ENCODE measurements at regions not wholly inside any gene's neighbourhood (a gene's known extent, or its start where the extent isn't known, plus 50 kb on each side); places are given as distances from the start of the nearest gene placed in this dataset.
"Not testable (repeated sequence)": the region's sequence is repeated elsewhere in the genome, so short reads cannot be mapped to it uniquely, and the experiment has no call there.

DNA sequence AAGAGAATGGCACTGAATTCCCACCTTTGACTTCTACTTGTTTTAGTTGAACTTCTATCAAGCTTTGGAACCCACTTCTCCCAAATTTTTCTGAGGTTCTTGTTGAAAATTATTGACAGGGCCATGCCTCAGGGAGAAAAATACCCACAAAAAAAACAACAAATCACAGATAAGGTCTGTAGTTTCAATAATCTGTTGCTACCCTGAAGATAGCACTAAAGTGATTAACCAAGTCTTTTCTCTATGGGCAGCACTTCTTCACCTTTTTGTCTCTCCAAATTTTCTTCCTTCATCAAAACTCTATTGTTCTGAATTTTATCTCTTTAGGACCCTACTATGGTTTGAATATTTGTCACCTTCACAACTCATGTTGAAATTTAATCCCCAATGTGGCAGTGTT is 154.3 kb upstream of the FGF10 start:
- no peak for DNase-seq (ENCODE audit: low read depth)

DNA sequence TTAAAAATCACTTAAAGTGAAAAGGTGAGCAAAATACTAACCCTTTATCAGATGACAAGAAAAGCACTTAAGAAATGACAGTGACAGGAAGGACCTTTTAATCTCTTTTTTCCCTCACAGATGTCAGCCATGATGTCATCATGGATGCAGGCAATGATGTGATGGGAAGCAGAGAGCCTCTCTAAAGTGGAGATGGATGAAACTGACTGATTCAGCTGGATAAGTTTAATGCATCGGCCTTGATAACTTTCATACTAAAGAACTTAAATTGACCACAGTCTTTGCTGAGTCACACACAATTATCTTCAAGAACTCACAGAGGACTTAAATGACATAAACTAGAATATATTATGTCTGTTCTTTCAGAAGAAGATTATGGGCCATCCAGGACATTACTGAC is 153.2 kb upstream of the FGF10 start:
- DNase-seq (ENCODE audit: low read depth) = no peak

DNA sequence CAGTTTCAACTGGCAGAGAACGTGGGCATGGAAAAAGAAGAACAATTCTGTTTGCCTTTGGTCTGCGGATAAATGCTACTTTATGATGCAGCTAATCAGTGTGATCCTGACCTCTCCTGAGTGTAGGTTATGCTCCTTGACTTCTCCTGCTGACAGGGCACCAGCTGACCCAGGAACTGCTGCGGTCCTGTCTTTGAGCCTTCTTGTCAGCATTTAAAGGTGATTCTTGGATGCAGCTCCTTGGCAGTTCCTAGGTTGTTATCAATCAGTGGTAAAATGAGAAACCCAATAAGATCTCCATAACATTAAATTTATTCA is 150.3 kb upstream of the FGF10 start:
- DNase-seq (ENCODE audit: low read depth) = no peak

DNA sequence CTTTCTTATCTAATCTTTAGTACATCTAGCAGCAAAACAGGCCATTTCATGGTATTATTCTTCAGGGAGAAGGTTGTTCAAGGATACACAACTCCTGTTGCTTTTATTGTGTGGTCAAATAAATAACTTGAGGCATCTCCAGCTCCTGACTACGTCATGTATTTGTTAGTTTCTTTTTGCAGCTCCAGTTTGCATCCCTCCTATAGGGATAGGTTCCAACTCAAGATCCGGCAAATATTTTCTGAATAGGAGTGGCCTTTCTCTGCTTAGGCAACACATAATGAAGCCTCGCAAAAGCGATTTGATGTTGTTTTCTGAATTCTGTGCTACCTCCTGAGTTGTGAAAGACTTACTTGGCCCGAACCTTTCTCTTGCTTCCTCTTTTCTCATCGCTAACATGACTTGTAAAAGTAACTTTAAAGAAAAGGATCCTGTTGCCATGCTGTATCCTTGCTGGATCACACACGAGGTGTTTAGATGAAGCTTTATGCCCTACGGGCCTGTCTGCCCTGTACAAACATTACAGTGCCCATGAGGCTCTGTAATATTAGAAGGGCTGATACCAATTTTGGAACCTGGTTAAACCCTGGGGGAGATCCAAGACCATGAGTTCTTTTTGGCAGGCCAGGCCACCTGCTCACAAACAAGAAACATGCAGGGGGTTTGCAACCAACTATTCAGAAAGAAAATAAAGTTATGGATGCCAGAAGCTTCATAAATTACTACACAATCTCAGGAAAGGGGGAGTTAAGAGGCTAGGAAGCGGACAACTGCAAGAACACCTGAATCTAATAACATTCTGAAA is 149.8 kb upstream of the FGF10 start:
- no peak for DNase-seq (ENCODE audit: low read depth)

DNA sequence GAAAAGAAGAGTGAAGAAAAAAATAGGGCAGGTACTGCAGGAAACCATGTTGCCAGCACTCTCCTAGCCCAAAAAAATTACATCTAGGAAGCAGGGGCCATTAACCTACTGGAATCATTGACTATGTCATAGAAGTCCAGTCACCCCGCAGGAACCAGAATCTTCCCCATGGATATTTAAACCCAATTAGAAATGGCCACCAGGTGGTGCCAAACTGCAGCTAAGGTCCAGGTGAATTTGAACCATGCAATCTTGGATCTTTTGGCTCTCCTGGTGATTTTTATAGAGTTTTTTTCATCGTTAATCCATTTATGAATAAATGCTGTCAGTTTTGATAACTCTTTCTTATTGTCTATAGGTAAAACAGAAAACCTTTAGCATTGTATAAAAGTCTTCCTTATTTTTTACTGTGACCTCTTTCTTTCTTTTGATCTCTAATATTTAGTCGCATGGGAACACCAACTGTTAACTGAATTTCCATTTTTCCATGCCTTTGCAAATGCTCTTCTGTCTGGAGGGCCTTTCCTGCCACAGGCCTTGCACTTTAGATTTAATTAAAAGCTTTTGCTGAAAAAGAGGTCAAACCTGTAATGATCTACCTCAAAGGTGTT is 147.5 kb upstream of the FGF10 start:
- peak; percentile 14 for DNase-seq (ENCODE audit: low read depth)

DNA sequence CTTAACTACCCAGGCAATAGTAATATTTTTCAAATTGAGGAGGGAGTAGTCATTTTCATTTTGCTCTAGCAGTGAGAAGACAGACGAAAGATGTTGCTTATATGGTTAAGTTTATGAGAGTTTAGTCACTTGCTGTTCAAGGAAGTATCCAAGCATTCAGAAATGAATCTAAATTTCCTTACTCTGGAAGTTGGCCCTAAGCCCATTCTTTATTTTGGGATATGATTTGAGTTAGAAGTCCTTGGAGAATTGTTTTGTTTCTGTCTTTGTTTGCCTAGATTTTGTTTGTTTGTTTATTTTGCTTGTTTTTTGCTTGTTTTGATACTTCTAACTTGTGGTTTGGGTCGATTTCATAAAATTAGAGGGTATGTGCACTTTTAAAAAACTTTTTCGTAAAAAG is 146.4 kb upstream of the FGF10 start:
- DNase-seq (ENCODE audit: low read depth) = no peak

DNA sequence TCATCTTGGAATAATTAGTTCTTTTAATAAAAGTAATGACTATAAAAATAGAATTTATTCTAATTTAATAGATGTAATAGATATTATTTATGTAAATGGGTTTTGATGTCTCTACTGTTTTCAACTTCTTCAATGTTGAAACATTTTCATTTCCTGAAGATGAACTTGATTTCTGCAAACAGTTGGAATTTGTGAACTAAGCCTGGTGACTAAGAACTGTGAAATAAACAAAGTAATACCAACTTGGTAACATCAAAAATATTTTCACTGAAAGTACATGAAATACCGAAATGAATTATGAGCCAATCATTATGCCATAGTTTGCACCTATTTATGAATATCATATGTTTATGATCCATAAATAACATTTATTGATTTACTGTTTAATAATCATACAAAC is 143.8 kb upstream of the FGF10 start:
- no peak for DNase-seq (ENCODE audit: low read depth)

- not testable (repeated sequence) for DNase-seq (ENCODE audit: low read depth)
Measured at GRCh38 chr5:44531756-44532155, 142.5 kb upstream of the FGF10 start.

- DNase-seq (ENCODE audit: low read depth) = not testable (repeated sequence)
Measured at GRCh38 chr5:44530783-44531182, 141.6 kb upstream of the FGF10 start.

DNA sequence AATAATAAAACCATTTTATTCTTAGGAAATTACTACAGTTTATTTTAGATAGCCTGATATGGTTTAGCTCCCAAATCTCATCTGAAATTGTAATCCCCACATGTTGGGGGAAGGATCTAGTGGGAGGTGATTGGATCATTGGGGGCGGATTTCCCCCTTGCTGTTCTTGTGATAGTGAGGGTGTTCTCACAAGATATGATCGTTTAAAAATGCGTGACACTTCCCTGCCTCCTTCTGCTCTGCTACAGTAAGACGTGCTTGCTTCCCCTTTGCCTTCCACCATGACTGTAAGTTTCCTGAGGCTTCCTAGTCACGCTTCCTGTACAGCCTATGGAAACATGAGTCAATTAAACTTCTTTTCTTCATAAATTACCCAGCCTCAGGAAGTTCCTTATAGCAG is 122.4 kb upstream of the FGF10 start:
- no peak for DNase-seq (ENCODE audit: low read depth)

- no peak for DNase-seq (ENCODE audit: low read depth)
Measured at GRCh38 chr5:44506561-44506960, 117.3 kb upstream of the FGF10 start.

GRCh38 chr5:44499381-44499780 is 110.2 kb upstream of the FGF10 start:
- DNase-seq (ENCODE audit: low read depth) = no peak

- DNase-seq (ENCODE audit: low read depth) = no peak
Measured at GRCh38 chr5:44497606-44498005, 108.4 kb upstream of the FGF10 start.

GRCh38 chr5:44495280-44495679 is 106.1 kb upstream of the FGF10 start:
- no peak for DNase-seq (ENCODE audit: low read depth)

DNA sequence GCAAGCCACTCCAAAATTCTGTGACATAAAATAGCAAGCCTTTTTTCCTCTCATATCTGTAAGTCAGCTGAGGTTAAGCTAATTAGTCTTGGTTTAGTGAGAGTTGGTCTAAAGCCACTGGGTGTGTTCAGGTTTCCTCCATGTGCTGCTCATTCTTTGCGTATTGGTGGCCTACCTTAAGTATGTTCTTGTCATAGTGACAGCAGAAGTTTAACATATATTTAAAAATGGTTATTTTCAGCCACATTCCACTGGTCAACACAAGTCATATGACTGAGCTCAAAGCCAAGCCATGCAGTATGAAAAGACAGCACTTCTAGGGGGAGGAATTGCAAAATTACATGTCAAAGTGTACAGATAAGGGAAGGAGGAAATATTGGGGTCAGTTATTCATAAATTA is 100.5 kb upstream of the FGF10 start:
- no peak for DNase-seq (ENCODE audit: low read depth)

DNA sequence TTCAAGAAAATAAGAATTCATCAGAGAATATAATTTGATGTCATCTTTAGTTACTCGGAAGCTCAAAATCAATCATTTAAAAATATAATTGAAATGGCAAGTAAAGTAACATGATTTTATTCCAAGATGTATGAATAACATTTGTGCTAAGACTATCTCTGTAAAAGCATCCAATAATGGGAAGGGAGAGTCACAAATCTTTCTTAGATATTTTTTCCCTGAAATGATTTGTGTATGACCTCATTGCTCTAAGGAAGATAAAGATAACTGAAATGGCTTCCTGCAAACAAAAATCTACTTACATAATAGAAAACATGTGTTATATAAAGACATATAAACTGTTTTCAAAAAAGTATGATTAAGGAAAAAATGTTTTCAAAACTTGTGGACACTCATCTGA is 97.4 kb upstream of the FGF10 start:
- no peak for DNase-seq (ENCODE audit: low read depth)

- DNase-seq (ENCODE audit: low read depth) = no peak
Measured at GRCh38 chr5:44454002-44454401, 64.8 kb upstream of the FGF10 start.

- no peak for DNase-seq (ENCODE audit: low read depth)
Measured at GRCh38 chr5:44446399-44446798, 57.2 kb upstream of the FGF10 start.

DNA sequence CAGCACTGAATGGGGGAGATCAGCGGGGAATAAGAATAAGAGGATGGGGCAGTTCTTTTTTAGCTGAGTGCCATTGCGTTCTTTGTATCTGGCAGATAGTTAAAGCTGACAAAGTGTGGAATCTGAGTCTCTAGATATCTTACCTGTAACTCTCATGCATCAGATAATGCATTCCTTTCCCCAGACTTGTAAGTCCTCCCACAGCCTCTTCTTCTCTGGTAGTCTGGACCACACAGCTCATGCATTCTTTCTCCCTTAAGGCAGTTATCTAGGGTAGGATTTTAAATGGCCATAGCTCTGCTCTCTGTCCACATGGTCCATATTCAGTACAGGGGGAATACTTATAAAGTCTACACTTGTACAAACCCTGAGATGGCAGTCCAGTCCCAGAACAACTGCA is 54.0 kb upstream of the FGF10 start:
- no peak for DNase-seq (ENCODE audit: low read depth)

DNA sequence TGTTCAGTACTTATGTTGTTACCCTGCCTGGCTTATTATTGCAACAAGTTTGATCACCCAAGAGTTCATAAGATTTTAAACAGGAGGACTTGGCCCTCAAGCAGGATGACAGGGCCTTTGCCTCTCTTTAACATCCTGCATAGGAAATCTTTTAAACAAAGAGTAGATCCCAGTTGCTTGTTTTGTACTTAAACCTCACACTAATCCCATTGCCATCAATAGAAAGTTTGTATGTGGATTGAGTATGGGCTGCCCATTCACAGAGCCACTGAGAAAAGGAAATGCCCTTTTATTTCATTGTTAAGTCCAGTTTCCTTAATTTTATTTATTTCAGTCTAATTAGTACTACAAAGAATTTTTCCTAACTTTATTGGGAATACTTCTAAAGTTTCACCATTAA is 52.2 kb upstream of the FGF10 start:
- DNase-seq (ENCODE audit: low read depth) = no peak

- no peak for DNase-seq (ENCODE audit: low read depth)
Measured at GRCh38 chr5:44440186-44440585, 51.0 kb upstream of the FGF10 start.
